Peyer's patch (tissue), 4 donors: ENCODE measurements at regions not wholly inside any gene's neighbourhood (a gene's known extent, or its start where the extent isn't known, plus 50 kb on each side); places are given as distances from the start of the nearest gene placed in this dataset.
"Not testable (repeated sequence)": the region's sequence is repeated elsewhere in the genome, so short reads cannot be mapped to it uniquely, and the experiment has no call there.

ENCODE experiments used
- CTCF ChIP-seq, 6 experiments: fragments of 450-650 bp in 4 of 6; fragments of 200-600 bp in 2 of 6; sonication (generic) in 1 of 6; IDR thresholded peaks; one replicate each; pipeline ENCODE4 v1.5.1; 2017 to 2019; ENCODE audit warnings: antibody characterized with exemption in 6 of 6, mild to moderate bottlenecking in 3 of 6, moderate library complexity in 1 of 6
- POLR2A ChIP-seq, 2 donors: fragments of 450-650 bp; IDR thresholded peaks; one replicate each; pipeline ENCODE4 v1.5.1; 2017; ENCODE audit warnings: antibody characterized with exemption in 2 of 2, mild to moderate bottlenecking in 2 of 2, moderate library complexity in 2 of 2

- TF ChIP-seq CTCF, POLR2A (IDR thresholded peaks at IDR 0.05): not testable (repeated sequence)
Observed at GRCh38 chr2:87419980-87420379, 327.9 kb upstream of the PLGLB2 start.
